Fibroblast of skin of abdomen (primary cell): ENCODE measurements at regions not wholly inside any gene's neighbourhood (a gene's known extent, or its start where the extent isn't known, plus 50 kb on each side); places are given as distances from the start of the nearest gene placed in this dataset.
A peak's percentile ranks its signal among the peaks of the same experiment; 100 is the strongest.

Experiments used
- DNase-seq: peaks from one replicate; pipeline ENCODE4 v3.0.0-alpha.2; 2013

DNA sequence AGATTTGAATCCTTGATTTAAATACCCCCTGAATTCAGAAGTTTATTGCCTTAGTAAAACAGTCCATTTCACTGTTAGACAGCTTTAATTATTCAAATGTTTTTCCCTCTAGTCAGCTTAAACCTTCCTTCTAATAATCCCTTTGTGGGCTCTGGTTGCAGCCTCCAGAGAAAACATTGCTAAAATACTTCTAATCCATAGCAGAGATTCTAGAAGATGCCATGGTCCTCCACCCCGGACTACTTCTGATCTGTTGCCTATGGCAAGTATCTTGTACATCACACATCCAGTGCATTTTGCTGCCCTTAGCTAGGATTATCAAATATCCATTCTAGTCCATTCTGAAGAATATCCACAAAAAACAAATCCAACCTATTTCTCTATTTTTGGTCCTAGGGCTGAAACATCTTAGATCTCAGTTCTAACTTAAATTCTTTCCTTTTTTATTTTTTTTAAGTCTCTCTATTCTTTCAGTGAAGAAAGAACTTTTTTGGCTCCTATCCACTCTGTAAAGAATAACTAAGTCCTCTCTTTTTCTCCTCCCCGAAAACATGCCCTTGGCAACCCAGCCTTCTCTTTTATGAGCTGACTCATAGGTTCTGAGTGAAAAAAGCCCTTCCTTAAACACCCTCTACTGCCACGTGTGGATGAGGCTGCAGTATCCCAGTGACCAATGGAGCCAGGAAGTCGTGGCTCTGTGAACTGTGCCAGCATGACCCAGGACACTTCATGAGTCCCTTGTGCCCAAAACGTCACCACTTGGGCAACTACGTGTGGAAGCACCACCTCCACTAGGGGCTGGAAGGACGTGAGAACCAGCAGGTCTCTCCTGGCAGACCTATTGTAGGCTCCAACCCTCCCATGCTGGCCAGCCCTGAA is 349.8 kb downstream of the TNS1 start:
- DNase-seq, result peak; percentile 90

- DNase-seq, result peak; percentile 63
Measured at GRCh38 chr2:217650716-217651360, 352.0 kb downstream of the TNS1 start.

DNA sequence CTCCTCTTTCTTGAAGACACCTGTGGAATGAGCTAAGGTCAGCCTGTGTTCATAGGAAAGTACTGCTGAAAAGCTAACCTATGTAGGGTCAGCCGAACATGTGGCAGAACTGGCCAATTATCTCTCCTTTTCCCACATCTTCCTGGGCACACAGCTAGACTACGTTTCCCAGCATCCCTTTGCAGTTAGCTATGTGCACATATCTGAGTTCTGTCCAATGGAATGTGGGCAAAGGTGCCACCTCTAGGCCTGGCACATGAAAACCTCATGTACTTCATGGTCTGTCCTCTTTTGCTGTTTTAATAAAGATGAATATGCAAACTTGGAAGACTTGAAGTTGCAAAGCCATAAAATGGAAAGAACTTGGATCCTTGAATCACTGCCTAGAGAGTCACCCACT is 352.6 kb downstream of the TNS1 start:
- no peak for DNase-seq

DNA sequence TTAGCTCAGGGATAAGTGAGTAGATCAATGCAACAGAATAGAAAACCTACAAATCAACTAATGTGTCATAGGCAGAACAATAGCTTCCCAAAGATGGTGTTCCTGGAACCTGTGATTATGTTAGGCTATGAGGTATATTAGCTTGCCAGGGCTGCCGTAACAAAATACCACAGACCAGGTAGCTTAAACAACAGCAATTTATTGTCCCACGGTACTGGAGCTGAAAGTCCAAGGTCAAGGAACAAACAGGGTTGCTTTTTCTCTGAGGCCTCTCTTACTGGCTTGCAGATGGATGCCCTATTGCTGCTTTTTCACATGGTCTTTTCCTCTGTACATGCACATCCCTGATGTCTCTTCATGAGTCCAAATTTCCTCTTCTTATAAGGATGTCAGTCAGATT is 354.9 kb downstream of the TNS1 start:
- DNase-seq, result no peak

- no peak for DNase-seq
Measured at GRCh38 chr2:217647226-217647625, 355.6 kb downstream of the TNS1 start.

GRCh38 chr2:217645896-217646295 is 356.9 kb downstream of the TNS1 start:
- peak; percentile 67 for DNase-seq

DNA sequence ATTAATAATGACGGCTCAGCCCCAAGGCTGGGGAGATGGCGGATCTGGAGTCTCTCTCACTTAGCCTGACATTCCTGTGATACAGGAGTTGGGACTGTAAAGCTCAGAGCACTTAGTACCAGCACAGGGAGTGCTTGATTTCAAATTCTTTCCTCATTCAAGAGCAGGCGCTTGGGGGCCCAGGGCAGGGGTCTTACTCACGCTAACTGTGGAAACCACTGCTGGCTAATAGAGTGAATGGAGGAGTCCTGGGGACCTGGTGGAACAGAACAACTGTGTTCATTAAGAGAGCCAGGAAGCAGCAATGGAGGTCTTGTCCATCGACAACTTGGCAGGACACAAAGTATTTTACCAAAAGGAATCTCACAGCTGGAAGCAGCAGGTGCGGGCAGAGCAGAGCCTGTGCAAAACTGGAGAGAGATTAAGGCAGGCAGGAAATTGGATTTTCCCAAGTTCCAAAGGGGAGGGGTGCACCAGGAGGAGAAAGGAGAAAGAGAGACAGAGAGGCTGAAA is 358.9 kb downstream of the TNS1 start:
- DNase-seq, result no peak

- no peak for DNase-seq
Measured at GRCh38 chr2:217642944-217643343, 359.9 kb downstream of the TNS1 start.

DNA sequence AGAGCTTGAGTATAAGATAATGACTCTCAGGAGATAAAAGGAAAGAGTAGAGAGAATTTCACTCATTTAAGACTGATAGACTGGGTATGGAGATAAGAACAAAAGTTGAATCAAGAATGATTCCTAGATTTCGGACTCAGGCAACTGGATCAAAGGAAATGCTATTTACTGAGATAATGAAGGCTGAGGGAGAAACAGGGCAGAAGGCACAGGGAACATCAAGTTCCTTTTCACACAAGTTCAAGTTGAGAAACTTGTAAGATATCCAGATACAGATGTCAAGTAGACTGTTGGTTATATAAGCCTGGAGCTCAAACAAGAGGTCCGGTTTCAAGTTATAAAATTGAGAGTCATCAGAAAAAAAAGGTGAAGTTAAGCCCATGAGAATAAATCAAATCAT is 360.8 kb downstream of the TNS1 start:
- DNase-seq, result no peak

DNA sequence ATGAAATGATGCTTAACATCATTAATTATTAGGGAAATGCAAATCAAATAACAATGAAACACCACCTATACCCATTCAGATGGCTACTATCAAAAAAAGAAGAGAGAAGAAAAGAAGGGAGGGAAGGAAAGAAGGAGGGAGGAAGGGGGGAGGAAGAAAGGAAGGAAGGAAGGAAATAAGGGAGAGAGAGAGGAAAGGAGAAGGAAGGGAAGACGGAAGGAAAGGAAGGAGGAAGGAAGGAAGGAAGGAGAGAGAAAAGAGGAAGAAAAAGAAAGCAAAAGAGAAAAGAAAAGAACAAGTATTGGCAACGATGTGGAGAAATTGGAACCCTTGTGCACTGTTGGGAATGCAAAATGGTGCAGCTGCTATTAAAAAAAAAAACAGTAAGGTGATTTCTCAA is 363.3 kb downstream of the TNS1 start:
- no peak for DNase-seq

GRCh38 chr2:217638533-217638932 is 364.3 kb downstream of the TNS1 start:
- DNase-seq, result no peak

GRCh38 chr2:217638031-217638430 is 364.8 kb downstream of the TNS1 start:
- DNase-seq, result no peak

DNA sequence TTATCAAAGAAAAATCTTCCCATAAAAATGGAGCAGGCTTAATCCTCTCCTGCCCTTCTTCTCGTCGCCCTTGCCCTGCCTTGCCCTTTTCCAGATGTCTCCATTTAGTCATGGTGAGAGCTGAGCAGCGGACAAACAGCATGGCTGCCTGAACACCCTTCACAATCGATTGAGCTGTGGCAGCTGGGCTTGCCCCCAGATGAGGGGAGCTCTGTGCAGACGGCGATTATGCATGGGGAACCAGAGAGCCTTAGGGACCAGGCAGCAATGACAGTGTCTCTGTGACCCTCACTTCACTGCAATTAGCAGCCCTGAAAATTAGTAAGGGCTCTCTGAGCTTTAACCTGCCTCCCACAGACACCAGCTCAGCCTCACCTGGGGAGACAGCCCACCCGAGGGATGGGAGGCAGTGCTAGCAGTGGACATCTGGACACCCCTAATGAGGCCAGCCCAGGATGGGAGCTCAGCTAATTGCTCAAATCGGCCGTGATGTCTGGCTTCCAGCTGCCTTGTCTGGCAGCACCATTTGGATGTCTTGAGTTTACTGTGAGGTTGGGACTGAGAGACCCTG is 365.7 kb downstream of the TNS1 start:
- no peak for DNase-seq

- no peak for DNase-seq
Measured at GRCh38 chr2:217636578-217636977, 366.2 kb downstream of the TNS1 start.

- DNase-seq, result no peak
Measured at GRCh38 chr2:217634871-217635270, 367.9 kb downstream of the TNS1 start.

DNA sequence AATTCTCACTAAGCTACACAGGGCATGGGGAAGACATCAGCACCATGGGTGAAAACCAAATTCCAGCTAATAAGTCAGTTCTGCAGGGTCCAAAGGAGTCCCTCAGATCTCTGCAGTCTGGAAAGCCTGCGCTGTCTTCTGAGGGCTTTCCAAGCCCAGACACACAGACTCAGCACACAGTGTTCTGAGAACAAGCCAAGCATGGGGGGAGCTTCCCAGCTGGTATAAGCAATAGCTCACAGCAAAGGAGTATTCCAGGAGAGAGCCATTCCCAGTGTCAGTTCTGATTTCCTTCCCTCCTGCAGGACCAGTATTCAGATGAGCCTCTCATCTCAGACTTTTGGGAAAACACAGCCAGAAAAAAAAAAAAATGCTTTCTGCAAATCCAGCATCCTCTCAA is 370.8 kb downstream of the TNS1 start:
- DNase-seq, result no peak

GRCh38 chr2:217631115-217631514 is 371.7 kb downstream of the TNS1 start:
- DNase-seq, result no peak

GRCh38 chr2:217629347-217629746 is 373.4 kb downstream of the TNS1 start:
- DNase-seq, result no peak

GRCh38 chr2:217628061-217628460 is 374.7 kb downstream of the TNS1 start:
- no peak for DNase-seq

GRCh38 chr2:217626926-217627325 is 375.9 kb downstream of the TNS1 start:
- no peak for DNase-seq

- DNase-seq, result peak; percentile 85
Measured at GRCh38 chr2:217625557-217626169, 377.1 kb downstream of the TNS1 start.

GRCh38 chr2:217623281-217623912 is 379.4 kb downstream of the TNS1 start:
- no peak for DNase-seq
